Fibroblast of lung (primary cell): ENCODE measurements at regions not wholly inside any gene's neighbourhood (a gene's known extent, or its start where the extent isn't known, plus 50 kb on each side); places are given as distances from the start of the nearest gene placed in this dataset.

Source experiments
- DNase-seq, 2 donors: peaks; one replicate each; pipeline versions ENCODE4 v3.0.0 to v3.0.0-alpha.2; 2010; ENCODE audit warnings: low read depth in 2 of 2
- H2AFZ ChIP-seq: 2 replicates; pipeline ENCODE4 v1.5.1; 2012; ENCODE audit warnings: low read length, control low read depth, inconsistent platforms
- H3K27ac ChIP-seq: 2 replicates; pipeline ENCODE4 v1.5.1; 2011; ENCODE audit warnings: low read length, control low read depth; ENCODE audit not compliant: insufficient read depth
- H3K27me3 ChIP-seq: 2 replicates; pipeline ENCODE4 v1.5.1; 2011; ENCODE audit warnings: mild to moderate bottlenecking, low read length; ENCODE audit not compliant: control insufficient read depth, insufficient read depth
- H3K36me3 ChIP-seq: 2 replicates; pipeline ENCODE4 v1.5.1; 2011; ENCODE audit warnings: low read length; ENCODE audit not compliant: control insufficient read depth, insufficient read depth
- H3K4me1 ChIP-seq: 2 replicates; pipeline ENCODE4 v1.5.1; 2011; ENCODE audit warnings: low read length; ENCODE audit not compliant: control insufficient read depth, insufficient read depth; ENCODE audit errors: extremely low read depth
- H3K4me2 ChIP-seq: 2 replicates; pipeline ENCODE4 v1.5.1; 2011; ENCODE audit warnings: low read length, control low read depth; ENCODE audit not compliant: insufficient read depth; ENCODE audit errors: extremely low read depth
- H3K4me3 ChIP-seq, 4 experiments: fragments of 200-600 bp in 1 of 4; sonication (generic) in 1 of 4; replicated peaks in 1 of 4; 2 replicates each; pipeline ENCODE4 v1.5.1; 2011 to 2016; ENCODE audit warnings: low read length in 4 of 4, low read depth in 3 of 4, mild to moderate bottlenecking in 3 of 4, control low read depth in 2 of 4, inconsistent platforms in 1 of 4, mixed read lengths in 1 of 4; ENCODE audit not compliant: insufficient read depth in 1 of 4; ENCODE audit errors: control extremely low read depth in 1 of 4
- H3K79me2 ChIP-seq: 2 replicates; pipeline ENCODE4 v1.5.1; 2012; ENCODE audit warnings: mild to moderate bottlenecking, low read length, inconsistent platforms; ENCODE audit not compliant: control insufficient read depth, insufficient read depth
- H3K9ac ChIP-seq: 2 replicates; pipeline ENCODE4 v1.5.1; 2011; ENCODE audit warnings: mild to moderate bottlenecking, low read length, control low read depth; ENCODE audit not compliant: insufficient read depth
- H3K9me3 ChIP-seq: 2 replicates; pipeline ENCODE4 v1.5.1; 2012; ENCODE audit warnings: low read depth, low read length; ENCODE audit not compliant: control insufficient read depth, insufficient read depth
- H4K20me1 ChIP-seq: 2 replicates; pipeline ENCODE4 v1.5.1; 2011; ENCODE audit warnings: low read length; ENCODE audit not compliant: control insufficient read depth, insufficient read depth; ENCODE audit errors: extremely low read depth
- EZH2 ChIP-seq: IDR thresholded peaks from 2 replicates; pipeline ENCODE4 v1.5.1; 2012; ENCODE audit warnings: low read length, control low read depth, mild to moderate bottlenecking; ENCODE audit errors: missing control alignments
- TF ChIP-seq, protein P1 (sequence below), 2 donors: IDR thresholded peaks in 1 of 2; conservative IDR thresholded peaks in 1 of 2; 1 replicate in 1 of 2; 2 replicates in 1 of 2; pipeline ENCODE4 v1.5.1; 2011 to 2012; ENCODE audit warnings: low read length in 2 of 2, control low read depth in 1 of 2, inconsistent platforms in 1 of 2, low read depth in 1 of 2, mild to moderate bottlenecking in 1 of 2

DNA sequence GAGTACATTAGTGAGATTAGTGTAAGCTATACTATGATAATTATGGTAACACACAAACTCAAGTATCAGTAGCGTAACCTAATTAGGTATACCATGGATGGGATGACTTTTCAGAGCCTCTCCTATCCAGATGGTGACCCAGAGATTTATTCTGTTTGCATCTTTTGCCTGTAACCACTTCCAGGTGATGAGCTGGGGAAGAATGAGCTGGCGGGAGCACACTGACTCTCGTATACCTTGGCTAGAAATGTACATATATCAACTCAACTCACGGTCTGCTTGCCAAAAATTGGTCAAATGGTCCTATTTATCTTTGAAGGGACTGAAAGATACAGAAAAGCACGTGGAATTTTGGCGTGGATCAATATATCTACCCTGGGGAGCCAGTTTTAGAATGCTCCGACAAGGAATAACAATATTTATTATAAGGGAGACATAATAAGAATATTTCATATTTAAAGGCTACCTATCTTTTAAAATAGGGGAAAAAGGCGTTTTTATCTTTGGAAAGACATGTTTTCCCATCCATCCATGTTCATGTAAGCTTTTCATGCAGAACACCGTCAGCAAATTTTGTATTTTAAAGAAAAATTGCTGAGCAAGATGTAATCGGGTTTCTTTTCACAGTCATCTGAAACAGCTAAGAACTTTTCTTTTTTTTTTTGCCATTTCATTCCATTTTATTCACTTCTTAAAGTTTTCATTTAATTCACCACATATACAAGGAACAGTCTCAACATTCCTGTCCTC is 502.6 kb upstream of the CBLB start:
- Histone ChIP-seq H3K9me3 (no peaks in the 10 kb centered on the region), H3K27ac (no peak overlapping the region), H4K20me1 (no peaks in the 10 kb centered on the region), H3K4me1 (no peaks in the 10 kb centered on the region), H3K4me3 (no peak overlapping the region), H2AFZ (no peak overlapping the region), H3K4me2 (no peak overlapping the region), H3K27me3 (no peaks in the 10 kb centered on the region), H3K9ac (no peak overlapping the region), H3K79me2 (no peaks in the 10 kb centered on the region), H3K36me3 (no peaks in the 10 kb centered on the region)
- DNase-seq, result no peak
- TF ChIP-seq, protein P1, sequence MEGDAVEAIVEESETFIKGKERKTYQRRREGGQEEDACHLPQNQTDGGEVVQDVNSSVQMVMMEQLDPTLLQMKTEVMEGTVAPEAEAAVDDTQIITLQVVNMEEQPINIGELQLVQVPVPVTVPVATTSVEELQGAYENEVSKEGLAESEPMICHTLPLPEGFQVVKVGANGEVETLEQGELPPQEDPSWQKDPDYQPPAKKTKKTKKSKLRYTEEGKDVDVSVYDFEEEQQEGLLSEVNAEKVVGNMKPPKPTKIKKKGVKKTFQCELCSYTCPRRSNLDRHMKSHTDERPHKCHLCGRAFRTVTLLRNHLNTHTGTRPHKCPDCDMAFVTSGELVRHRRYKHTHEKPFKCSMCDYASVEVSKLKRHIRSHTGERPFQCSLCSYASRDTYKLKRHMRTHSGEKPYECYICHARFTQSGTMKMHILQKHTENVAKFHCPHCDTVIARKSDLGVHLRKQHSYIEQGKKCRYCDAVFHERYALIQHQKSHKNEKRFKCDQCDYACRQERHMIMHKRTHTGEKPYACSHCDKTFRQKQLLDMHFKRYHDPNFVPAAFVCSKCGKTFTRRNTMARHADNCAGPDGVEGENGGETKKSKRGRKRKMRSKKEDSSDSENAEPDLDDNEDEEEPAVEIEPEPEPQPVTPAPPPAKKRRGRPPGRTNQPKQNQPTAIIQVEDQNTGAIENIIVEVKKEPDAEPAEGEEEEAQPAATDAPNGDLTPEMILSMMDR (conservative IDR thresholded peaks at IDR 0.05 in 1 of 2, IDR thresholded peaks at IDR 0.05 in 1 of 2; ENCODE audit: low read depth in 1 of 2, low read length in 2 of 2), result no peak
- no peak for TF ChIP-seq EZH2

- Histone ChIP-seq H3K9ac (no peak overlapping the region), H3K27ac (no peak overlapping the region), H3K27me3 (no peaks in the 10 kb centered on the region), H3K36me3 (no peaks in the 10 kb centered on the region), H4K20me1 (no peaks in the 10 kb centered on the region), H3K4me1 (no peaks in the 10 kb centered on the region), H3K4me3 (no peak overlapping the region), H2AFZ (no peak overlapping the region), H3K9me3 (no peaks in the 10 kb centered on the region), H3K79me2 (no peaks in the 10 kb centered on the region), H3K4me2 (no peak overlapping the region)
- peak in 1 of 2 donors; percentile 43 for DNase-seq
- TF ChIP-seq EZH2, result no peak
- TF ChIP-seq, protein P1 (conservative IDR thresholded peaks at IDR 0.05 in 1 of 2, IDR thresholded peaks at IDR 0.05 in 1 of 2; ENCODE audit: low read depth in 1 of 2, low read length in 2 of 2), result no peak
These were observed 503.4 kb upstream of the CBLB start for GRCh38 chr3:106371971-106372805.

GRCh38 chr3:106372806-106373190 is 504.0 kb upstream of the CBLB start:
- TF ChIP-seq, protein P1 (conservative IDR thresholded peaks at IDR 0.05 in 1 of 2, IDR thresholded peaks at IDR 0.05 in 1 of 2; ENCODE audit: low read depth in 1 of 2, low read length in 2 of 2), result no peak
- TF ChIP-seq EZH2, result no peak
- H3K27me3 ChIP-seq, result no peaks in the 10 kb centered on the region
- no peak overlapping the region for H2AFZ ChIP-seq
- H3K4me2 ChIP-seq, result no peak overlapping the region
- H3K79me2 ChIP-seq, result no peaks in the 10 kb centered on the region
- no peaks in the 10 kb centered on the region for H3K4me1 ChIP-seq
- H3K9ac ChIP-seq, result no peak overlapping the region
- no peak overlapping the region for H3K4me3 ChIP-seq
- no peaks in the 10 kb centered on the region for H4K20me1 ChIP-seq
- no peaks in the 10 kb centered on the region for H3K36me3 ChIP-seq
- H3K9me3 ChIP-seq, result no peaks in the 10 kb centered on the region
- DNase-seq, result peak in 1 of 2 donors; percentile 15
- H3K27ac ChIP-seq, result no peak overlapping the region
